GM12892 (cell line): ENCODE measurements at regions not wholly inside any gene's neighbourhood (a gene's known extent, or its start where the extent isn't known, plus 50 kb on each side); places are given as distances from the start of the nearest gene placed in this dataset.

Experiments used
- POLR2A ChIP-seq: IDR thresholded peaks from 2 replicates; pipeline ENCODE4 v1.6.1; 2011; ENCODE audit warnings: low read depth, low read length, control low read depth
- POLR2AphosphoS5 ChIP-seq: IDR thresholded peaks from 2 replicates; pipeline ENCODE4 v1.6.1; 2011; ENCODE audit warnings: low read depth, low read length, control low read depth
- TAF1 ChIP-seq: IDR thresholded peaks from 2 replicates; pipeline ENCODE4 v1.6.1; 2011; ENCODE audit warnings: low read depth, mild to moderate bottlenecking, control low read depth, low read length, borderline replicate concordance

DNA sequence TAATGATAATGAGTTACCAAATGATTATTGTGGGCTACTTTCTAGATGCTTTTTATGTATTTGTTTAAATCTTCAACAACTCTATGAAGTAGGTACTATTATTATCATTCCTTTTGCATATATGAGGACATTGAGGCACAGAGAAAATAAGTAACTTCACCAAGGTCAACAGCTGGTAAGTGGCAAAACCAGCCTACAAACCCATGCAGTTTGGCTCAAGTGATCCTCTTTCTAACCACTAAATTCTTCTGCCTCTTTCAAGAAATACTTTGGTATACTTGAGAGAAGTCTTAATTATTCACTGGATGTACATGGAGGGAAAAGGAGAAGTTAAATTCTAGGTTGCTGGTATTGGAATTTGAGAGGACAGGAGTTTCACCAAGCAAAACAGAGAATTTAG is 495.2 kb upstream of the CADM1 start:
- TF ChIP-seq POLR2A (no peak), POLR2AphosphoS5 (no peak), TAF1 (no peak)
